Loucy (cell line): ENCODE measurements at regions not wholly inside any gene's neighbourhood (a gene's known extent, or its start where the extent isn't known, plus 50 kb on each side); places are given as distances from the start of the nearest gene placed in this dataset.

Experiments used
- EZH2phosphoT487 ChIP-seq: fragments of 200-600 bp; IDR thresholded peaks from 2 replicates; pipeline ENCODE4 v1.6.1; 2018; ENCODE audit warnings: antibody characterized with exemption, mild to moderate bottlenecking, moderate library complexity, borderline replicate concordance
- TF ChIP-seq, protein P1 (sequence below): fragments of 200-600 bp; sonication (generic); conservative IDR thresholded peaks from 2 replicates; pipeline ENCODE4 v1.5.1; 2014; ENCODE audit warnings: mild to moderate bottlenecking, antibody characterized with exemption, low read length

- TF ChIP-seq, protein P1, sequence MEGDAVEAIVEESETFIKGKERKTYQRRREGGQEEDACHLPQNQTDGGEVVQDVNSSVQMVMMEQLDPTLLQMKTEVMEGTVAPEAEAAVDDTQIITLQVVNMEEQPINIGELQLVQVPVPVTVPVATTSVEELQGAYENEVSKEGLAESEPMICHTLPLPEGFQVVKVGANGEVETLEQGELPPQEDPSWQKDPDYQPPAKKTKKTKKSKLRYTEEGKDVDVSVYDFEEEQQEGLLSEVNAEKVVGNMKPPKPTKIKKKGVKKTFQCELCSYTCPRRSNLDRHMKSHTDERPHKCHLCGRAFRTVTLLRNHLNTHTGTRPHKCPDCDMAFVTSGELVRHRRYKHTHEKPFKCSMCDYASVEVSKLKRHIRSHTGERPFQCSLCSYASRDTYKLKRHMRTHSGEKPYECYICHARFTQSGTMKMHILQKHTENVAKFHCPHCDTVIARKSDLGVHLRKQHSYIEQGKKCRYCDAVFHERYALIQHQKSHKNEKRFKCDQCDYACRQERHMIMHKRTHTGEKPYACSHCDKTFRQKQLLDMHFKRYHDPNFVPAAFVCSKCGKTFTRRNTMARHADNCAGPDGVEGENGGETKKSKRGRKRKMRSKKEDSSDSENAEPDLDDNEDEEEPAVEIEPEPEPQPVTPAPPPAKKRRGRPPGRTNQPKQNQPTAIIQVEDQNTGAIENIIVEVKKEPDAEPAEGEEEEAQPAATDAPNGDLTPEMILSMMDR = no peak
- TF ChIP-seq EZH2phosphoT487 = no peak
Observed at GRCh38 chr5:147113967-147114366, 120.9 kb upstream of the STK32A start.
